Neural progenitor cell (in vitro differentiated cells): ENCODE measurements at regions not wholly inside any gene's neighbourhood (a gene's known extent, or its start where the extent isn't known, plus 50 kb on each side); places are given as distances from the start of the nearest gene placed in this dataset.

ENCODE experiments used
- EZH2 ChIP-seq: fragments of 200-600 bp; sonication (generic); IDR thresholded peaks from 2 replicates; pipeline ENCODE4 v1.6.1; 2017; ENCODE audit warnings: antibody characterized with exemption, mild to moderate bottlenecking, moderate library complexity
- TF ChIP-seq, protein P1 (sequence below): fragments of 200-600 bp; sonication (generic); IDR thresholded peaks from 2 replicates; pipeline ENCODE4 v1.5.1; 2017; ENCODE audit warnings: antibody characterized with exemption, mild to moderate bottlenecking

DNA sequence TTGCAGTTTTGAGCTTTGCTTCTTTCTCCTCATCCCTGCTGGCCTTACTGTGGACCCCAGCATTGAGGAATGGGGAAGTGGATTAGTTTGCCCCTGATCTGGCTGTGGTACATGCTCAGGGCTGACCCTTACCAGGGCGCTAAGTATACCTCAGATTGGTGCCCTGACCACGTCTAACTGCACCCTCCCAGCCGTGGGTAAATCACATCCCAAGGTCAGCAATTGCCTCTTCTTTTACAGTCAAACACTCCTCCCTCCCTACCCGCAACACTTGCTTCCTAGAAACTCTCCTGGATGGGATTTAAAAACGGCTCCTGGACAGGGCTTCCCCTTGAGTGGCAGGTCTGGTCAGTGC is 437.9 kb downstream of the NR2F2 start:
- TF ChIP-seq EZH2 = no peak
- TF ChIP-seq, protein P1, sequence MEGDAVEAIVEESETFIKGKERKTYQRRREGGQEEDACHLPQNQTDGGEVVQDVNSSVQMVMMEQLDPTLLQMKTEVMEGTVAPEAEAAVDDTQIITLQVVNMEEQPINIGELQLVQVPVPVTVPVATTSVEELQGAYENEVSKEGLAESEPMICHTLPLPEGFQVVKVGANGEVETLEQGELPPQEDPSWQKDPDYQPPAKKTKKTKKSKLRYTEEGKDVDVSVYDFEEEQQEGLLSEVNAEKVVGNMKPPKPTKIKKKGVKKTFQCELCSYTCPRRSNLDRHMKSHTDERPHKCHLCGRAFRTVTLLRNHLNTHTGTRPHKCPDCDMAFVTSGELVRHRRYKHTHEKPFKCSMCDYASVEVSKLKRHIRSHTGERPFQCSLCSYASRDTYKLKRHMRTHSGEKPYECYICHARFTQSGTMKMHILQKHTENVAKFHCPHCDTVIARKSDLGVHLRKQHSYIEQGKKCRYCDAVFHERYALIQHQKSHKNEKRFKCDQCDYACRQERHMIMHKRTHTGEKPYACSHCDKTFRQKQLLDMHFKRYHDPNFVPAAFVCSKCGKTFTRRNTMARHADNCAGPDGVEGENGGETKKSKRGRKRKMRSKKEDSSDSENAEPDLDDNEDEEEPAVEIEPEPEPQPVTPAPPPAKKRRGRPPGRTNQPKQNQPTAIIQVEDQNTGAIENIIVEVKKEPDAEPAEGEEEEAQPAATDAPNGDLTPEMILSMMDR = no peak
